ES-I3 (cell line): ENCODE measurements at regions not wholly inside any gene's neighbourhood (a gene's known extent, or its start where the extent isn't known, plus 50 kb on each side); places are given as distances from the start of the nearest gene placed in this dataset.

Experiments
- H3K36me3 ChIP-seq: 2 replicates; pipeline ENCODE4 v1.6.1; 2013; ENCODE audit warnings: mild to moderate bottlenecking, low read length, control low read depth, moderate library complexity; ENCODE audit not compliant: insufficient read depth
- H3K4me1 ChIP-seq: 2 replicates; pipeline ENCODE4 v1.6.1; 2013; ENCODE audit warnings: mild to moderate bottlenecking, control low read depth, low read length; ENCODE audit not compliant: insufficient read depth
- H3K9ac ChIP-seq: 2 replicates; pipeline ENCODE4 v1.6.1; 2013; ENCODE audit warnings: low read depth, mild to moderate bottlenecking, low read length, moderate library complexity
- H3K9me3 ChIP-seq: 2 replicates; pipeline ENCODE4 v1.6.1; 2013; ENCODE audit warnings: mild to moderate bottlenecking, low read length, moderate library complexity; ENCODE audit not compliant: control insufficient read depth, insufficient read depth

DNA sequence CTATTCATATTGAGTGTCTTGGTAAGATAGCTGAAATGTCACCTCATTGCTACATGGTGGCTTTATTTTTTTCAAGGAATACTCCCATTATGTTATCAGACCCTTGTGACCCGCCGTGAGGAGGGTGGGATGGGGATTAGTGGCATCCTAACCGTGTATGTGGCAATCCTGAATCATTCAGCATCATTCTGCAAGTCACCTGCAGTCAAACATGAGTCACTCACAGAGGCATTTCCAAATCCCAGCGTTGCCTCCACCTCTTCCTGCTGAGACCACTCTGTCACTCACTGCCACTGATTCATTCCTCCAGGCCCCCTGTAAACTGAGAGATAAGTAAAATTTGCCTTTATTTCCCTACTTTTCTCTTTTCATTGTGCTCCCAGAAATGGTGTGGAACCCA lies 307.4 kb upstream of the KLHL29 start:
- Histone ChIP-seq H3K9me3 (no peaks in the 10 kb centered on the region), H3K4me1 (no peaks in the 10 kb centered on the region), H3K9ac (no peak overlapping the region), H3K36me3 (no peaks in the 10 kb centered on the region)

DNA sequence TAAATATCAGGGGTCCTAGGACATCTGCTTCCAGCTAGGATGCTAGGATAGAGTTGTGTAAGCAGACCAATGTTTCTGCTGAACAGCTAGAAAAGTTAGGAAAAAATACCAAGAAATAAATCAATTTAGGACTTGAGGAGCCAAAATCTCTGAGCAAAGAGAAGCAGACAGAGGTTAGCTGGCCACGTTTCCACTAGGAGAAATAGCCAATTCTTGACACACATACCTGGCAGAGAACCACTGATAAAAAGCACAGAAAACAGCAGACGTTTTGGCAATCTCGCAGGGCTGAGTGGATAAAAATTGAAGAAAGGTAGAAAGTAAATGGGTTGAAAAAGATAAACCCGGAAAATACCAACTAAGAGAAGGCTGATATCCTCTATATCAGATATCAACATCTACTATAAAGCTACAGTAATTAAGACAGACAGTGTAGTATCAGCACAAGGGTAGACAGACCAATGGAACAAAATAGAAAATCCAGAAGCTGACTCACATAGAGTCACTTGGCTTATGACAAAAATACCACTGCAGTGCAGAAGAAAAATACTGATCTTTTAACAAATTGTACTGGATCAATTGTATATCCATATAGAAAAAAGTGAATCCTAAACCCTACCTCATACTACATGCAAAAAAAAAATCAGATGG lies 306.1 kb upstream of the KLHL29 start:
- no peaks in the 10 kb centered on the region for H3K9me3 ChIP-seq
- no peak overlapping the region for H3K9ac ChIP-seq
- H3K36me3 ChIP-seq = no peaks in the 10 kb centered on the region
- no peaks in the 10 kb centered on the region for H3K4me1 ChIP-seq

DNA sequence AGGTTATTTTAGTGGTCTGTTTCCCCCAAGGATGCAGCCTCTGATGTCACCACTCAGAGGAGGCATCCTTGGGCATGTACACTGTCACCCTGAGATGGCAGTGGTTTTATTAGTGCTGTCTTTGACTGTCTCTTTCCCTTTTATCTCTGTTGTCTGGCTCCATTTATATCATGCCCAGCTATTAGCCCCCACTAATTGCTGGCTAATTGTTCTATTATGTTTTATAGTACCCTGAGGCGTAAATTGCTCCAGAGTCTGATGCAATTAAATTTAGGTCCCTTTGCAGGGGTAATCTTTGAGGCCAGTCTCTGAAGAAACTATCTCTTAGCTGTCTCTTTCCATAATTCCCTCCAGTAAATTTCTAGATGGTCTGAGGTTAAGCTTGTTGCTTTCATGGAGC lies 301.0 kb upstream of the KLHL29 start:
- H3K9ac ChIP-seq = no peak overlapping the region
- no peaks in the 10 kb centered on the region for H3K4me1 ChIP-seq
- H3K9me3 ChIP-seq = no peaks in the 10 kb centered on the region
- H3K36me3 ChIP-seq = no peaks in the 10 kb centered on the region

DNA sequence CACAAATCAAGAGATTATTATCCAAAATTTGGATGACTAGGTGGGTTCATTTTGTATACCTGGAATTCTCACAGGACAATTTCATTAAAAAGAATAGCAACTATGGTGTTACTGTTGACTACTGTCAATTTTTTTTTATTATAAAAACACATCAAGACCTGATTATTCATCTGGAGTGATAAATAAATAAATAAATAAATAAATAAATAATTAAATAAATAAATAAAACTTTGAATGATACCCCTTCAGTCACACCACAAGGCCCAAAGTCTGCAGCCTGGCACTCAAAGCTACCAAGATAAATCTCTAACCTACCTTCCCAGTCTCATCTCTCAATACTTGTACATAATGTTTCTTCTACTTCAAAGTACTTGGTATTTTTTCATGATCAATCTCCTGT lies 294.0 kb upstream of the KLHL29 start:
- H3K36me3 ChIP-seq = no peaks in the 10 kb centered on the region
- H3K4me1 ChIP-seq = no peaks in the 10 kb centered on the region
- no peak overlapping the region for H3K9ac ChIP-seq
- no peaks in the 10 kb centered on the region for H3K9me3 ChIP-seq

GRCh38 chr2:23091900-23092299 lies 293.1 kb upstream of the KLHL29 start:
- Histone ChIP-seq H3K9me3 (no peaks in the 10 kb centered on the region), H3K9ac (no peak overlapping the region), H3K4me1 (no peaks in the 10 kb centered on the region), H3K36me3 (no peaks in the 10 kb centered on the region)

DNA sequence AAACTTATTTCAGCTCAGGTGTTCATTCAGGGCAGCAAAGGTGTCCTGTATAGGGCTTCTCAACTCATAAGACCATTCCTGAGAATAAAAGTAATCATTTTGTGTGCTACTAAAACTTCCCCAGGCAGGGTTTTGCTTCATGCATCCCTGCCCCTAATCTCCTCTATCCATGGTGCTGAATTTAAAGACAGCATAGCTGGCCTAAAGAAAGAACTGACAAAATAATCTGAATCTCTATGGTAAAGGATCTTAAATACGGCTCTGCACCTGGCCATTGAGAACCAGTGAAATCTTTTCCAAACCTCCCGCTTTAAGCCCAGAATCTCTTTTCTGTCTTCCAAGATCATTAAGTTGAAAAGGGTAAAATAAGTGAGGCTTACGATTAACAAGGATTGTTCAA lies 292.1 kb upstream of the KLHL29 start:
- Histone ChIP-seq H3K4me1 (no peaks in the 10 kb centered on the region), H3K36me3 (no peaks in the 10 kb centered on the region), H3K9ac (no peak overlapping the region), H3K9me3 (no peaks in the 10 kb centered on the region)

DNA sequence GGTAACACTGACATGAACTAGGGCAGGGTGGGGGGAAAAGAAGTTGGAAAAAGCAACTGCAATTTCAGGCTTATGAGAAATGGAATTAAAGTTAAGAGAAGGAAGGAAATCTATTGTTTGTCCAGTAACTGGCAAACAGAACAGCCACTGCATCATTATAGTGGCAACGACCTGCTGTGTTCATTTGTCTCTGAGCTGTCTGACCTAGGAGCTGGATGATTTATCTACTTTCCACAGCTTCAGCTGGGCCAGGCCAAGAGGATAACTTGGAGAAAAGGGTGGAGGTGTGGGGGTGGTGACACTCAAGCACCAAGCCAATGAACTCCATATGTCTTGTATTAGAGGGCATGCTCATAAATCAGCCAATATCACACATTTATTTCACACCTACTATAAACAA lies 291.5 kb upstream of the KLHL29 start:
- H3K9me3 ChIP-seq = no peaks in the 10 kb centered on the region
- H3K4me1 ChIP-seq = no peaks in the 10 kb centered on the region
- H3K36me3 ChIP-seq = no peaks in the 10 kb centered on the region
- no peak overlapping the region for H3K9ac ChIP-seq

- no peak overlapping the region for H3K9ac ChIP-seq
- no peaks in the 10 kb centered on the region for H3K36me3 ChIP-seq
- H3K4me1 ChIP-seq = no peaks in the 10 kb centered on the region
- H3K9me3 ChIP-seq = no peaks in the 10 kb centered on the region
Observed at GRCh38 chr2:23096906-23097602, 287.9 kb upstream of the KLHL29 start.

DNA sequence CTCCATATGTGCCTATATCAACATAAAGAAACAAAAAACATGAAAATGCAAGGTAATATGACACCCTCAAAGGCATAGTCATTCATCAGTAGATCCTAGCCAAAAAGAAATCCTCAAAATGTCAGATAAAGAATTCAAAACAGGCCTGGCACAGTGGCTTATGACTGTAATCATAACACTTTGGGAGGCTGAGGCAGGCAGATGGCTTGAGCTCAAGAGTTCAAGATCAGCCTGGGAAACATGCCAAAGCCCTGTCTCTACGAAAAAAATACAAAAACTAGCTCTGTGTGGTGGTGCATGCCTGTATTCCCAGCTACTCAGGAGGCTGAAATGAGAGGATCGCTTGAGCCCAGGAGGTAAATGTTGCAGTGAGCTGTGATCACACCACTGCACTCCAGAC lies 284.6 kb upstream of the KLHL29 start:
- H3K4me1 ChIP-seq = no peaks in the 10 kb centered on the region
- H3K36me3 ChIP-seq = no peaks in the 10 kb centered on the region
- H3K9ac ChIP-seq = no peak overlapping the region
- H3K9me3 ChIP-seq = no peaks in the 10 kb centered on the region

DNA sequence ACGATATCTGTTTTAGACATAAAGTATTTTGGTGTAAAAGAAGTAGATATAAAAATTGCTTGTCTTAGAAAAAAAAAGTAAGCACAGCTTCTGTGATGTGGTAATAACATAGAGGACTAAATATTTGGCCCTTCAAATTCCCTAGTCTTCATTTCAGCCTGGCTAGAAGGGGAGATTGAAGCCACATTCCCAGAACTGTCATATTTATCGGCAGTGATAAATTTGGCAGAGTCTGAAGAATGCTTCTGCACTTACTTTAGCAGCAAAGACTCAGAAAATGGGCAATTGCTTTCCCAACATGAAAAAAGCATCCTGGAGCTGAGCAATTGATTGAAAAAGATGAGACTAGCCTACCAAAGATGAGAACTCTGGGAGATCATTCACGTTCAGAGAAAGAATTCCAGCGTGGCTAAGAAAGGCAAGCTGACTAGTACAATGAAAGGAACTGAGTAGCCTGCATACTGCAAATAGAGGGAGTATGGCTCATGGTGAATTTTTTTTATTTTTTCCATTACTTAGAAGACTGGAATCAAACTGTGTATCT lies 278.7 kb upstream of the KLHL29 start:
- Histone ChIP-seq H3K4me1 (no peaks in the 10 kb centered on the region), H3K36me3 (no peaks in the 10 kb centered on the region), H3K9ac (no peak overlapping the region), H3K9me3 (no peaks in the 10 kb centered on the region)

DNA sequence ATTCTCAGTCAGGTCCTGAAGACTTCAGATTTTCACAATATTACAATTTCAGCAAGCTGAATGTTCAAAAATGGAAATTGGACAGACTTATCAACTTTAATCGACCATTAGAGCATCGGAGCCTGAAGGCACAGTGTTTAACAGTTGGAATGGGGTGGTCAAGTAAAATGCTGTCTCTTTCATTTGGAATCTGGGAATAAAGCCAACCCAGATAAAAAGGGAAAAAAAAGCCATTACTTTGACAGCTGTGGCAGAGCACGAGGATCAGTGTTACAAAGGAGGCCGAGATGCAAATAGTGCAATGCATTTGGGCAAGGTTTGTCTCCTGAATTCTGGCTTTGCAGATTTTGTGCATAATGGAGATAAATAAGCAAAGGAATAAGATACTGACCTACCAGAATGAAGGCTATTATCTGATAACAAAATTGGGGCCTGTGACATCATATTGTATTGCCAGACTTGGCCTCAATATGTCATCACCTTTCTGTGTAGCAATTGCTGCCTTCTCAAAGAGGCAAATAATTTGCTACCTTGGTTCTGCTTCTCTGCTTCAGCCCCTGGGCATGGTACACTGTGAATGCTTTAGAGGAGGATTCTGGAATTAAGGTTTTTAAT lies 277.5 kb upstream of the KLHL29 start:
- Histone ChIP-seq H3K36me3 (no peaks in the 10 kb centered on the region), H3K9ac (no peak overlapping the region), H3K4me1 (no peaks in the 10 kb centered on the region), H3K9me3 (no peaks in the 10 kb centered on the region)

DNA sequence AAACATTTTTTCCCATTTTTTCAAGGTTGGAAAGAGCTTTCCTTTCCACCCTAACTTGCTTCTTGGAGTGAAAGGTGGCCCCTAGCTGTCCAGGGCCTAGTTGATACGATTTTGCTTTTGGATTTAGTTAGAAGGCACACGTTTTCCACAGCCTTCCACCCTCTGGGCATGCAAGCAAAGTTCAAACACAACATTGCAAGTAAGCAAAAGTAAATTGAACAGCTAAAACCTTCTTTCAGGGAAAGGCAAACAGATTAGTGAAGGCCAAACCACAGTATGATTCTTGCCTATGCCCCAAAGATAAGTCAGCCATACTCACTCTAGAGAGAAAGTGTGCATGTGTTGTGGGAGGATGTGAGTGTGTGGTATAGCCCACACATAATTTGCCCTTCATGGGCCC lies 273.7 kb upstream of the KLHL29 start:
- no peaks in the 10 kb centered on the region; the same call in 1 of the 2 replicates for H3K36me3 ChIP-seq
- no peaks in the 10 kb centered on the region for H3K4me1 ChIP-seq
- no peaks in the 10 kb centered on the region for H3K9me3 ChIP-seq
- H3K9ac ChIP-seq = no peak overlapping the region

- Histone ChIP-seq H3K9me3 (no peaks in the 10 kb centered on the region), H3K9ac (no peak overlapping the region), H3K36me3 (no peaks in the 10 kb centered on the region; the same call in 1 of the 2 replicates), H3K4me1 (no peaks in the 10 kb centered on the region)
Observed at GRCh38 chr2:23112517-23112916, 272.5 kb upstream of the KLHL29 start.

DNA sequence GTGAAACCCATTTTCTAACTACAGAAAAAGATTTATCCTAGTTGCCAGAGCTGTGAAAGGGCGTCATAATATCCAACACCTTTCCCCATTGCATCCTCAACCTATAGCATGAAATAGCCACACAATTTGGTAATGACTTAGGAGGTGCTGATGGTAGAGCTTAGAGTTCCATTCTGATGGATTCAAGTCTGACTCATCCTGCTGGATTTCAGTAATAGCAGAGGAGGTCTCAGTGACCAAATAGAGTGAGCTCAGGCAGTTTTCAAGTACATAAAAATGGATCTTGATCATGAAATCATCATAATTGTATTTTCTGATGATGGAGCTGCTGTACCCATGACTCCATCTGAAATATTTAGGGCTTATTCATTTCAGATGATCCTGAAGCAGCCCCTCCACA lies 270.7 kb upstream of the KLHL29 start:
- Histone ChIP-seq H3K9ac (no peak overlapping the region), H3K4me1 (no peaks in the 10 kb centered on the region), H3K9me3 (no peaks in the 10 kb centered on the region), H3K36me3 (no peaks in the 10 kb centered on the region; the same call in 1 of the 2 replicates)

- Histone ChIP-seq H3K4me1 (no peaks in the 10 kb centered on the region), H3K36me3 (no peaks in the 10 kb centered on the region; the same call in 1 of the 2 replicates), H3K9ac (no peak overlapping the region), H3K9me3 (no peaks in the 10 kb centered on the region)
Observed at GRCh38 chr2:23118313-23118712, 266.7 kb upstream of the KLHL29 start.
